LNCAP (cell line): ENCODE measurements at regions not wholly inside any gene's neighbourhood (a gene's known extent, or its start where the extent isn't known, plus 50 kb on each side); places are given as distances from the start of the nearest gene placed in this dataset.

Experiments used
- CTCF ChIP-seq: fragments of 450-650 bp; IDR thresholded peaks from 2 replicates; pipeline ENCODE4 v1.5.1; 2017; ENCODE audit warnings: mild to moderate bottlenecking

DNA sequence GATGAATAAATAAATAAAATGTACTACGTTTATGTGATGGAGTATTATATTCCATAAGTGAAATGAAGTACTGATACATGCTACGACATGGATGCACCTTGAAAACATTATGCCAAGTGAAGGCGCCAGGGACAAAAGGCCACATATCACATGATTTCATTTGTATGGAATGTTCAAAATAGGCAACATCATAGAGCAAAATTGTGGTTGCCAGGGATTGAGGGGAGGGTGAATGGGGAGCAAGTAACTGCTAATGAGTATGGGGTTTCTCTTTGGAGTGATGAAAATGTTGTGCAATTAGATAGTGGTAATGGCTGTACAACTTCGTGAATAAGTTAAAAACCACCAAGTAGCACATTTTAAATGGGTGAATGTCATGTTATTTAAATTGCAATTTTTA is 132.8 kb downstream of the SLC38A4 start:
- no peak for TF ChIP-seq CTCF

DNA sequence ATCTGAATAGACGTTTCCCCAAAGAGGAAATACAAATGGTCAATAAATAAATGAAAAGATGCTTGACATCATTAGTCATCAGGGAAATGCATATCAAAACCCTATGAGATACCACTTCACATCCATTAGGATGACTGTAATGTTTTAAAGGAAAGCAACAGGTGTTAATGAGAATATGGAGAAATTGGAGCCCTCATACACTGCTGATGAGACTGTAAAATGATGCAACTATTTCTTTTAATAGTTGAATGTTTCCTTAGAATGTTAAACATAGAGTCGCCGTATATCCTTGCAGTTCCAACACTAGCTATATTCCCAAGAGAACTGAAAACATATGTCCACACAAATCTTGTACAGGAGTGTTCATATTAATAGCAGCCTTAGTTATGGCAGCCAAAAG is 133.2 kb downstream of the SLC38A4 start:
- TF ChIP-seq CTCF: no peak

GRCh38 chr12:46686267-46686942 is 139.4 kb downstream of the SLC38A4 start:
- TF ChIP-seq CTCF: no peak

DNA sequence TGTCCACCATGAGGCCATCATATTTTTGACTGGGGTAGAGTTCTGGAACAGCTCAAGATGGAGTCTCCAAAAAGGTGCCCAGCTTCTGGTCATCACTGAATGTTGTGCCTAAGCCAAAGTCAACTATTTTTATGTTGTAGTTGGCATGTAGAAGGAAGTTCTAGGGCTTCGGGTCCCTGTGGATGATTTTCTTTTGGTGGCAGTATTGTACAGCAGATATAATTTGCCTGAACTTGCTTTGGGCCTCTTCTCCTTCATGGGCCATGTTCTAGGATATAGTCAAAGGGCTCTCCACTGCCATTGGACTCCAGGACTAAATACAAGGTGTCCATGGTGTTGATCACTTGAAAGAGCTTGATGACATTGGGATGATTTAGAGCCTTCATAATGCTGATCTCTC is 143.6 kb downstream of the SLC38A4 start:
- no peak for TF ChIP-seq CTCF

DNA sequence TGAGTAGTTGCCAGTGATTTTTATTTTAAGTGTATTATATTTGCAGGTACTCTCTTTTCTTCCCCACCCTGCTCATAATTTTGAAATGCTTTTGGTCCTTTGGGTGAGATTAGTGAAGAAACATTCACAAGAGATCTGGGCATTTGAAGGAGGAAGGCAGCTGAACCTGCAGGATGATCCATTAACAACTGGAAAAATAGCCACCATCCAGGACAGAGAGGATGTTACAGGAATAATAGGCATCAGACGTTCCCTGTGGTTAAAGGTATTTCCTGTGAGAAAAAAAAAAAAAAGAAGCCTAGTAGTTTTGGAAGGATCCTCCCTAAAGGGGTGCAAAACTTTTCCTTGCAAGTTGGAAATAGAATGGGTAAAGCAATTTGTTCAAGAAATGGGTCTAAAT is 145.3 kb downstream of the SLC38A4 start:
- no peak for TF ChIP-seq CTCF

DNA sequence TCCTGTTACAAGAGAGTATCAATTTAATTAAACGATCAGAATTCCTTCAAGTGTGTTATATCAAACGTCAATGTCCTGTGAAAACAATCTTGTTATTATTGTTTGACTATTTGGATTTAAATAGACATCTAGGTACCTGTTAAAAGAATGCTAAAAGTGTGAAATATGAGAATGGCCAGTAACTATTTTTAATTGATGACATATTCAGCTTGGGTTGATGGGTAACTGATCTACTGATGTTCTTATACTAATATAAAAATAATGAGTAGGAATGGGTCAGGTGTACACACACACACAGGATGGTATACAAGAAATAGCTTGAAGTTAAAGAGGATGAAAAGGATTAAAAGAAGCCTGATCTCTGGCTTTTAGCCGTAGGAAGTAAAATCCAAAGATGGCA is 146.0 kb downstream of the SLC38A4 start:
- TF ChIP-seq CTCF: no peak

DNA sequence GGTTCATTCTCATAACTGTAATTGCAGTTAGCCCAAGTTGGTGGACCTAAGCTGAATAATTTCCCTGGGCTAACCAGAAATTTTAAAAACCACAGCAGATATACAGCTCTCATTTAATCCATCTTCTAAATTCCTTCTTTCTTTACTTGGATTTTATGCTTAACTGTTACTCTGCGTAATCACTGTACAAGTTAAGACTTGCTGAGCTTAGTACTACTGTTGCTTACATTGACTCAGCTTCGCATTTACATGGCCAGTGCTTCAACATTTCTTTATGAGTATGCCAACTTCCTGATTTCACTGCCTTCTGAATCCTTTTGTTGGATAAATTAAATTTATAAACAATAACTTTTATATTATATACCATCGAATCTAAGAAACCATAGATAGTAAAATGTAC is 147.4 kb downstream of the SLC38A4 start:
- TF ChIP-seq CTCF: no peak

GRCh38 chr12:46677749-46678148 is 148.0 kb downstream of the SLC38A4 start:
- TF ChIP-seq CTCF: peak; percentile 32; the same call in 1 of the 2 replicates
